NB4 (cell line): ENCODE measurements at regions not wholly inside any gene's neighbourhood (a gene's known extent, or its start where the extent isn't known, plus 50 kb on each side); places are given as distances from the start of the nearest gene placed in this dataset.
A peak's percentile ranks its signal among the peaks of the same experiment; 100 is the strongest.

Source experiments
- DNase-seq: peaks from one replicate; pipeline ENCODE4 v3.0.0; 2010; ENCODE audit warnings: low read depth
- H3K4me3 ChIP-seq: one replicate; pipeline ENCODE4 v1.5.1; 2011; ENCODE audit warnings: mild to moderate bottlenecking, low read depth, low read length, moderate library complexity
- CTCF ChIP-seq: IDR thresholded peaks from one replicate; pipeline ENCODE4 v1.5.1; 2012; ENCODE audit warnings: low read depth, low read length
- MAX ChIP-seq: IDR thresholded peaks from 2 replicates; pipeline ENCODE4 v1.6.1; 2011; ENCODE audit warnings: low read depth, low read length
- MYC ChIP-seq: IDR thresholded peaks from 2 replicates; pipeline ENCODE4 v1.6.1; 2011; ENCODE audit warnings: low read depth, low read length
- POLR2A ChIP-seq: IDR thresholded peaks from 2 replicates; pipeline ENCODE4 v1.6.1; 2011; ENCODE audit warnings: mild to moderate bottlenecking; ENCODE audit not compliant: insufficient read length; ENCODE audit errors: extremely low read depth

- H3K4me3 ChIP-seq = no peak overlapping the region
- TF ChIP-seq POLR2A (no peak), MAX (no peak), CTCF (no peak), MYC (no peak)
- DNase-seq = peak; percentile 40
Observed at GRCh38 chr15:66917904-66918448, 147.4 kb upstream of the SMAD3 start.

GRCh38 chr15:66919421-66919820 is 146.0 kb upstream of the SMAD3 start:
- no peak overlapping the region for H3K4me3 ChIP-seq
- no peak for TF ChIP-seq MYC
- TF ChIP-seq MAX = no peak
- DNase-seq = no peak

- DNase-seq = peak; percentile 69
- peak; percentile 83 for TF ChIP-seq MYC
- no peak for TF ChIP-seq POLR2A
- peak; percentile 79 for TF ChIP-seq MAX
- TF ChIP-seq CTCF = no peak
Observed at GRCh38 chr15:66921319-66921915, 144.0 kb upstream of the SMAD3 start.

GRCh38 chr15:66922608-66923007 is 142.8 kb upstream of the SMAD3 start:
- no peak overlapping the region for H3K4me3 ChIP-seq

More at GRCh38 chr15:66921319-66921915, 144.0 kb upstream of the SMAD3 start:
- H3K4me3 ChIP-seq = no peak overlapping the region

GRCh38 chr15:66923438-66923881 is 141.9 kb upstream of the SMAD3 start:
- no peak overlapping the region for H3K4me3 ChIP-seq
- peak; percentile 40 for DNase-seq
- TF ChIP-seq POLR2A (no peak), MAX (no peak), CTCF (peak; percentile 28), MYC (no peak)

More at GRCh38 chr15:66922608-66923007, 142.8 kb upstream of the SMAD3 start:
- no peak for DNase-seq
- TF ChIP-seq POLR2A = no peak
- TF ChIP-seq MAX = no peak
- TF ChIP-seq CTCF = no peak
- TF ChIP-seq MYC = no peak

- no peak overlapping the region for H3K4me3 ChIP-seq
- TF ChIP-seq MAX (no peak), MYC (no peak), CTCF (no peak), POLR2A (no peak)
- no peak for DNase-seq
Observed at GRCh38 chr15:66924889-66925288, 140.5 kb upstream of the SMAD3 start.
